Neural cell (in vitro differentiated cells): ENCODE measurements at regions not wholly inside any gene's neighbourhood (a gene's known extent, or its start where the extent isn't known, plus 50 kb on each side); places are given as distances from the start of the nearest gene placed in this dataset.

Experiments
- H2AFZ ChIP-seq: fragments of 200-600, 300-800 bp; sonication (generic), shearing (Covaris generic); 2 replicates; pipeline ENCODE4 v1.6.0; 2014; ENCODE audit warnings: low read depth, mild to moderate bottlenecking, antibody characterized with exemption, low read length, moderate library complexity
- H3F3A ChIP-seq: fragments of 200-600 bp; shearing (Covaris generic); 2 replicates; pipeline ENCODE4 v1.6.1; 2016; ENCODE audit warnings: mild to moderate bottlenecking, moderate library complexity, mixed read lengths, antibody characterized with exemption, low read length; ENCODE audit not compliant: insufficient read depth, poor library complexity, severe bottlenecking
- H3K27ac ChIP-seq: fragments of 200-600, 300-800 bp; sonication (generic), shearing (Covaris generic); 2 replicates; pipeline ENCODE4 v1.5.1; 2014; ENCODE audit warnings: mild to moderate bottlenecking, low read length, moderate library complexity
- H3K27me3 ChIP-seq: fragments of 300-800, 200-600 bp; sonication (generic), shearing (Covaris generic); 2 replicates; pipeline ENCODE4 v1.6.0; 2014; ENCODE audit warnings: mild to moderate bottlenecking, low read depth, low read length, moderate library complexity; ENCODE audit not compliant: insufficient read depth
- H3K36me3 ChIP-seq: fragments of 300-800, 200-600 bp; sonication (generic), shearing (Covaris generic); 2 replicates; pipeline ENCODE4 v1.5.1; 2014; ENCODE audit warnings: mild to moderate bottlenecking, antibody characterized with exemption, low read length, moderate library complexity; ENCODE audit not compliant: insufficient read depth
- H3K4me2 ChIP-seq: fragments of 300-800, 200-600 bp; sonication (generic), shearing (Covaris generic); 2 replicates; pipeline ENCODE4 v1.6.0; 2014; ENCODE audit warnings: mild to moderate bottlenecking, low read length
- H3K4me3 ChIP-seq: fragments of 300-800, 200-600 bp; sonication (generic), shearing (Covaris generic); 2 replicates; pipeline ENCODE4 v1.5.1; 2014; ENCODE audit warnings: mild to moderate bottlenecking, low read length, moderate library complexity
- H3K79me2 ChIP-seq: fragments of 200-600 bp; shearing (Covaris generic); replicated peaks from 2 replicates; pipeline ENCODE4 v1.6.0; 2014; ENCODE audit warnings: mild to moderate bottlenecking, low read length, moderate library complexity; ENCODE audit not compliant: insufficient read depth
- H3K9ac ChIP-seq: fragments of 300-800, 200-600 bp; sonication (generic), shearing (Covaris generic); 2 replicates; pipeline ENCODE4 v1.6.1; 2016; ENCODE audit warnings: mild to moderate bottlenecking, low read length, mixed read lengths
- H3K9me2 ChIP-seq: fragments of 200-600 bp; shearing (Covaris generic); 2 replicates; pipeline ENCODE4 v1.6.1; 2016; ENCODE audit warnings: mild to moderate bottlenecking, low read length, mixed read lengths; ENCODE audit not compliant: insufficient read depth
- H3K9me3 ChIP-seq: fragments of 200-600, 300-800 bp; sonication (generic), shearing (Covaris generic); 2 replicates; pipeline ENCODE4 v1.6.1; 2016; ENCODE audit warnings: mild to moderate bottlenecking, mixed run types, low read length, moderate library complexity, mixed read lengths
- H4K20me1 ChIP-seq: fragments of 200-600 bp; shearing (Covaris generic); 2 replicates; pipeline ENCODE4 v1.6.1; 2016; ENCODE audit warnings: mild to moderate bottlenecking, mixed run types; ENCODE audit not compliant: insufficient read depth
- CTCF ChIP-seq: fragments of 450-650 bp; IDR thresholded peaks from 2 replicates; pipeline ENCODE4 v1.5.1; 2014; ENCODE audit warnings: antibody characterized with exemption, mild to moderate bottlenecking, moderate library complexity; ENCODE audit not compliant: poor library complexity, severe bottlenecking
- EP300 ChIP-seq: fragments of 450-650 bp; conservative IDR thresholded peaks from 2 replicates; pipeline ENCODE4 v1.6.1; 2014; ENCODE audit warnings: antibody characterized with exemption, mild to moderate bottlenecking, moderate library complexity; ENCODE audit not compliant: poor library complexity, severe bottlenecking
- EZH2 ChIP-seq: fragments of 200-600, 300-800 bp; shearing (Covaris generic), sonication (generic); IDR thresholded peaks from 2 replicates; pipeline ENCODE4 v1.6.1; 2014; ENCODE audit warnings: antibody characterized with exemption, low read length, borderline replicate concordance, mild to moderate bottlenecking; ENCODE audit not compliant: insufficient read depth, poor library complexity, severe bottlenecking
- MXI1 ChIP-seq: fragments of 450-650 bp; conservative IDR thresholded peaks from 2 replicates; pipeline ENCODE4 v1.6.1; 2014; ENCODE audit warnings: antibody characterized with exemption, mild to moderate bottlenecking; ENCODE audit not compliant: poor library complexity, severe bottlenecking
- POLR2AphosphoS5 ChIP-seq: IDR thresholded peaks from 2 replicates; pipeline ENCODE4 v1.6.1; 2012
- RAD21 ChIP-seq: fragments of 450-650 bp; conservative IDR thresholded peaks from 2 replicates; pipeline ENCODE4 v1.6.1; 2014; ENCODE audit warnings: antibody characterized with exemption, mild to moderate bottlenecking, moderate library complexity
- SMC3 ChIP-seq: fragments of 450-650 bp; conservative IDR thresholded peaks from 2 replicates; pipeline ENCODE4 v1.6.1; 2014; ENCODE audit warnings: antibody characterized with exemption, mild to moderate bottlenecking, moderate library complexity; ENCODE audit not compliant: poor library complexity
- TAF1 ChIP-seq: IDR thresholded peaks from 2 replicates; pipeline ENCODE4 v1.6.1; 2012; ENCODE audit warnings: low read depth
- TF ChIP-seq, protein P1 (sequence below): IDR thresholded peaks from 2 replicates; pipeline ENCODE4 v1.6.1; 2012; ENCODE audit warnings: borderline replicate concordance

DNA sequence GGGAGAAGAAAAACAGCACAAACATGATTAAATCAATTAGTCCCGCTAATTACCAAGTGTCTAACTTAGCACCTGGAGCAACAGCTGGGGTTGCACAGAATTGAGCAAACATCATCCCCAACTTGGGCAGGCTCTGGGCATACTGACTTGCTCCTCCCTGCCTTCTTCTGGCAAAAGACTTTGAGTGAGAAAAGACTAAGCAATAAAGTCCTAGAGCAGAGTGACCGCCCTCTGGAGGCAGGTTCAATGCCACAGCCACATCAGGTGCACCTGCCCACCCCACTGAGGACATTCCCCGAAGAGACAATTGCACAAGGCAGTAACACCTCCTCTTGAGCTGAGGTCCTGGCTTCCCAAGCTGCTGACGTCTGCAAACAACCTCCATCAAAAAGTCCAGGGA, 358.3 kb downstream of the SOX9 start:
- Histone ChIP-seq H3K9me2 (no peaks in the 10 kb centered on the region), H3K9ac (no peak overlapping the region), H3K9me3 (no peaks in the 10 kb centered on the region), H3K4me3 (no peak overlapping the region), H3F3A (no peaks in the 10 kb centered on the region), H2AFZ (no peak overlapping the region), H3K27me3 (no peaks in the 10 kb centered on the region), H4K20me1 (no peaks in the 10 kb centered on the region), H3K36me3 (no peaks in the 10 kb centered on the region), H3K27ac (no peak overlapping the region), H3K79me2 (no peaks in the 10 kb centered on the region), H3K4me2 (no peak overlapping the region)
- TF ChIP-seq EZH2, result no peak
- TF ChIP-seq CTCF, result no peak
- no peak for TF ChIP-seq EP300
- no peak for TF ChIP-seq POLR2AphosphoS5

- H3K27ac ChIP-seq, result no peak overlapping the region
- H3F3A ChIP-seq, result no peaks in the 10 kb centered on the region
- no peaks in the 10 kb centered on the region for H3K36me3 ChIP-seq
- no peak overlapping the region for H3K4me2 ChIP-seq
- no peak overlapping the region for H2AFZ ChIP-seq
- H3K79me2 ChIP-seq, result no peaks in the 10 kb centered on the region
- H3K4me3 ChIP-seq, result no peak overlapping the region
- H3K9me2 ChIP-seq, result no peaks in the 10 kb centered on the region
- no peaks in the 10 kb centered on the region for H3K27me3 ChIP-seq
- no peaks in the 10 kb centered on the region for H3K9me3 ChIP-seq
- TF ChIP-seq TAF1 (no peak), SMC3 (no peak), RAD21 (no peak), POLR2AphosphoS5 (no peak), EP300 (no peak), EZH2 (no peak), MXI1 (no peak), CTCF (no peak)
- TF ChIP-seq, protein P1, sequence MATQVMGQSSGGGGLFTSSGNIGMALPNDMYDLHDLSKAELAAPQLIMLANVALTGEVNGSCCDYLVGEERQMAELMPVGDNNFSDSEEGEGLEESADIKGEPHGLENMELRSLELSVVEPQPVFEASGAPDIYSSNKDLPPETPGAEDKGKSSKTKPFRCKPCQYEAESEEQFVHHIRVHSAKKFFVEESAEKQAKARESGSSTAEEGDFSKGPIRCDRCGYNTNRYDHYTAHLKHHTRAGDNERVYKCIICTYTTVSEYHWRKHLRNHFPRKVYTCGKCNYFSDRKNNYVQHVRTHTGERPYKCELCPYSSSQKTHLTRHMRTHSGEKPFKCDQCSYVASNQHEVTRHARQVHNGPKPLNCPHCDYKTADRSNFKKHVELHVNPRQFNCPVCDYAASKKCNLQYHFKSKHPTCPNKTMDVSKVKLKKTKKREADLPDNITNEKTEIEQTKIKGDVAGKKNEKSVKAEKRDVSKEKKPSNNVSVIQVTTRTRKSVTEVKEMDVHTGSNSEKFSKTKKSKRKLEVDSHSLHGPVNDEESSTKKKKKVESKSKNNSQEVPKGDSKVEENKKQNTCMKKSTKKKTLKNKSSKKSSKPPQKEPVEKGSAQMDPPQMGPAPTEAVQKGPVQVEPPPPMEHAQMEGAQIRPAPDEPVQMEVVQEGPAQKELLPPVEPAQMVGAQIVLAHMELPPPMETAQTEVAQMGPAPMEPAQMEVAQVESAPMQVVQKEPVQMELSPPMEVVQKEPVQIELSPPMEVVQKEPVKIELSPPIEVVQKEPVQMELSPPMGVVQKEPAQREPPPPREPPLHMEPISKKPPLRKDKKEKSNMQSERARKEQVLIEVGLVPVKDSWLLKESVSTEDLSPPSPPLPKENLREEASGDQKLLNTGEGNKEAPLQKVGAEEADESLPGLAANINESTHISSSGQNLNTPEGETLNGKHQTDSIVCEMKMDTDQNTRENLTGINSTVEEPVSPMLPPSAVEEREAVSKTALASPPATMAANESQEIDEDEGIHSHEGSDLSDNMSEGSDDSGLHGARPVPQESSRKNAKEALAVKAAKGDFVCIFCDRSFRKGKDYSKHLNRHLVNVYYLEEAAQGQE, result no peak
- H3K9ac ChIP-seq, result no peak overlapping the region
- H4K20me1 ChIP-seq, result no peaks in the 10 kb centered on the region
Measured at GRCh38 chr17:72481572-72481971, 360.8 kb downstream of the SOX9 start.
